ENCODE measurements at regions not wholly inside any gene's neighbourhood (a gene's known extent, or its start where the extent isn't known, plus 50 kb on each side); places are given as distances from the start of the nearest gene placed in this dataset.
"Not testable (repeated sequence)": the region's sequence is repeated elsewhere in the genome, so short reads cannot be mapped to it uniquely, and the experiment has no call there.

DNA sequence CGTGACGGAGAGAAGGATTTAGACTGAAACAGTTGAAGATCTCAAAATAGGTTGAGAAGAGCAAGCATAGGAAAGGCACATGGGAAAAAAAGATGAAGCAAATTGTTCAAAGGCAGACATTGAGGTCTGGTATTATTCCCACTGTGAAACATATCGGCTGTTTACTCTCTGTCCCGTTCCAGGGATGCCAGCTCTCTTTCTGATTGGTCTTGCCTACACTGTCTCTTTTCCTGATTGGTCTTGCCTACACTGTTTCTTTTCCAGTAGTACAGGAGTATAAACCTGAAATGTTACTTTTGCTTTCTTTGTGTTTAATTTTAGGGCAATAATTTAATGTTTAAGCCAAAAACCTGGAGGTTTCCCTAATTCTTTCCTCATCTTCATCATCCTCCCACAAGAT, 226.5 kb upstream of the MCHR2 start:
- DNase-seq: no peak

- DNase-seq: no peak
Observed at GRCh38 chr6:100217225-100218012, 223.4 kb upstream of the MCHR2 start.

DNA sequence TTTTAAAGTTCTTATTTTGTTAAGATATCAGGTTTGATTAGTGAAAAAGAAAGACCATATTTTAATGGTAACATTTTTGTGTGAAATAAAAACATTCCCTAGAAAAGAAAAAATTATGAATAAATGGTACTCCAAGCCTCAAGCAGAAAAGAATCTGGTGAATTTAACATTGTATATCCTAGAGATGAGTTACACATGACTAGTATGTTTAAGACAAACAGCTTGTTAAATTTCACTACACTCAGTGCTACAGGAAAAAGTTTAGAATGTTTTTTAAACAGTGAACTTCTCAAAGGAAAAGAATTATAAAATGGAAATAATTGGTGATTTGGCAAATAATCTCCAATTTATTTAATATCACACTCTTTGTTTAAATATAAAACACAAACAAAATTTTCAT, 222.7 kb upstream of the MCHR2 start:
- no peak for DNase-seq

GRCh38 chr6:100212131-100212530, 218.1 kb upstream of the MCHR2 start:
- DNase-seq: no peak

DNA sequence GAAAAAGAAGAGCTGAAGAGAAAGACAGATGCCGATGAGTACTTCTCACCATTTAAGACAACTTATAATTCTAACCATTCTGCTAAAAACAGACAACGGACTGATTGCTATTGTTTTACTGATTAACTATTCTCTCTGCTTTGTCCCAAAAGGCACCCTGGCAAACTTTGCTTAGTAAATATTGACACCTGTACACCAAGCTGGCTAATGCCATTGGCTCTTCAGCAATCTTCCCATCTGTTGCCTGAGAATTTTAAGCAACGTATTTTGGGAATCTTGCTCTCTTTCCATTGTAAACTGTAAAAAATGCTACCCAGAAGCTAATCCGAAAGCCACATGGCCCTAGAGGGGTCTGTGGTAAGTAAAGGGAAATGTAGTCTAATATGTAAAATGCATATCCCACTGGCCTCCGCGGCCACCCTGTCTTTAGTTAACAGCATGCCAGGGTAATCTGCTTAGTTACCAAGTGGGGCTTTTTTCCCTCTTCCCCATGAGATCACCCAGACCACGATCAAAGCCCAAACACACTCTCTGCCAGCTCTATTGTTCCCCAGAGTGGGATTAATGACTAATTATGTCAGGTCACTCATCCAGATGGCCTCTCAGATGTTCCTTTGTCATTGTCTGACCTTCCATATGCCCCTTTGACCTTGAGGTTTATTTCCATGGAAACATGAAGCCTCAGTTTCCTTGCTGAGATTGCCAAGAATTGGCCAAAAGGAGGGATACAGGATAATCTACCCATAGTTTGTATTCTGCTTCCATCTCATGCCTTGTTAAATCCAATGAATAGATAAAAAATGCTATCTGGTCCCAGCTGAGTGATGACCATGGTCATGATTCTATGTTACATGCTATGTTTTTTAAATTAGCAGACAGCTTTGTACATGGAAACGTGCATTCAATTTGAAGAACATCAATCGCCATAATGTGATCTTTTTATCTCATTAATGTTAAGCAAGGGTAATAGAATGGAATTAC, 216.4 kb upstream of the MCHR2 start:
- no peak for DNase-seq

DNA sequence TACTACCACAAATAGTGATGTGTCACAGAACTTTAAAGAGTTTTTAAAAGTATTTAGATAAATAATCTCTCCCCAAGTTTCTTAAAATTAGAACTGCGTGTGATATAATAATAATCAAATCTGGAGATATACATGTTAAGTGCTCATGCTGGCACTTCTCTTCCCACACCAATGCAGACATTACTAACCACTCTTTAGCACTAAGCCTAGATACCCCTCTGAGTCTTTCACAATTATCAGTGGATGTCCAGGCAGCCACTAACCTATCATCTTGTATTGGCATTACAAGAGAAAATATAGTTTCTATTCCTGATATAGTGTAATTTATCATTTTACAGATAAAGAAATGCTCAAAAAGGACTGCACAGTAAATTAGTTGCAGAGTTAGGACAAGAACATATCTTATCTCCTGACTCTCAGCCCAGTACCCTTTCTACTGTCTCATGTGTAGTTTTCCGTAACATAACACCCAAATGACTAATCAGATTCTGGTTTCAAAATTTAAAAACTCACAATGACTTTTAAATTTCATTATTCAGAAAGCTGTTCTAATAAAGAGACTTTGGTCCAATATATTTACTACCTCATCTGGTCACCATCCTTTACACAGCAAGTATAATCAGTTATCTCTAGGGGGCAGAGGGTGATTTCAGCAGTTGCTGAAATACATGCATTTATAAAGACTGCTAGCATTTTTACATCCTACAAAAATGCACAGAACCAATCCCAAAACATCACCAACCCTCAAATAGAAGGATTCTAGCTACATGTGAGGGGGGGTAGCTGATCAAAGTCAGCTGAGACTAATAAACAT, 215.5 kb upstream of the MCHR2 start:
- DNase-seq: no peak

DNA sequence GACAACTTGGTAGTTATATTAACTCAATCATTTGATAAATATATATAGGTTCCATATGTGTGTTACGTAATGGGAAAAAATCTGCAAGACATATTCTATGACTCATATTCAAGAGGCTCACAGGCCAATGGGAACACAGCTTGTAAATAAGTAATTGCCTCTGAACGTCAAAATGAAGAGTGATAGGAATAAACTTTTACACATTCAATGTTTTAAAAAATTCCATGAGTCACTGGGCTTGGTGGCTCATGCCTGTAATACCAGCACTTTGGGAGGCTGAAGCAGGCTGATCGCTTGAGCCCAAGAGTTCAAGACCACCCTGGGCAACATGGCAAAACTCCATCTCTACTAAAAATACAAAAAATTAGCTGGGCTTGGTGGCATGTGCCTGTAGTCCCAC, 209.4 kb upstream of the MCHR2 start:
- no peak for DNase-seq

- DNase-seq: no peak
Observed at GRCh38 chr6:100202417-100203194, 208.6 kb upstream of the MCHR2 start.

GRCh38 chr6:100196214-100196982, 202.4 kb upstream of the MCHR2 start:
- DNase-seq: not testable (repeated sequence)

DNA sequence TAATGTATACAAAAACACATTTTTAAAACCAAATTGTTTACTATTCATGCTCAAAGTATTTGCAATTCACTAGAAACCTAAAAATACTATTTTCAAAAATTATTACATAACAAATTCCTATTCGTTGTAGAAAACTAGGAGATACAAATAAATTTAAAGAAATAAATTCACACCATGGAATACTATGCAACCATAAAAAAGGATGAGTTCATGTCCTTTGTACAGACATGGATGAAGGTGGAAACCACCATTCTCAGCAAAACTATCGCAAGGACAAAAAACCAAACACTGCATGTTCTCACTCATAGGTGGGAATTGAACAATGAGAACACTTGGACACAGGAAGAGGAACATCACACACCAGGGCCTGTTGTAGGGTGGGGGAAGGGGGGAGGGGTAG, 201.2 kb upstream of the MCHR2 start:
- DNase-seq: not testable (repeated sequence)

GRCh38 chr6:100194535-100194934, 200.5 kb upstream of the MCHR2 start:
- no peak for DNase-seq

DNA sequence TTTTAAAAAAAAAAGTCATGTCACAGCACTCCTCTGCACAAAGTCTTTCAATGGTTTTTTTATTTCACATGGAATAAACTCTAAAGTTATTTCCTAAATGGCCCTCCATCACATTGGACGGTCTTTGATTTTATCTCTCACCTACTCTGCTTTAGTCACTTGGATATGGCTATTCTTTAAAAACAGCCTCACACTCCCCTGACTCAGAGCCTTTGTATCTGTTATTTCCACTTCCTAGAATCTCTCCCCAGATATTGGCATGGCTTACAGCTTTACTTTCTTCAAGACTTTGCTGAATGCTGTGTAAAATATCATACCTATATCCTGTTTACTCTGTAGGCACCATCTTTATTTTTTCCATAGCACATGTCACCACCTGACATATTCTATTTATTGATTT, 194.7 kb upstream of the MCHR2 start:
- DNase-seq: no peak

- DNase-seq: no peak
Observed at GRCh38 chr6:100186552-100186951, 192.5 kb upstream of the MCHR2 start.

DNA sequence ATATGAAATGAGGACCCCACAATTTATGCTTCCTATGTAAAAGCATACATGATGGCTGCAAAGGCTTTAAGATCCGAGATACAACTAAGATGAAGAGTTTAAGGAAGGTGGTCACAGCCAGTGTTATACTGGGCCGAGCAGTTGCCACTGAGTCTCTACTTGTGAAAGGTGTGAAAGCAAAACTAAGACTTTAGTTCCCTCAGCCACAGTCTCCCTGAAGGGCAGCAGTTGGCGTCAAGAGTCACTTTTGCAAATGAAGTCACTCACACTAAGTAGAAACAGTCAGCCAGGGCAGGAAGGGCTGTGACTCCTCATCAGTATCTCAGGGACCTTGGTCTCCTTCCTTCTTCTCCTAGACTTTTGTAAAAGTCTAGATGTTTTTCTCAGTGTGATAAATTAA, 191.6 kb upstream of the MCHR2 start:
- DNase-seq: no peak

DNA sequence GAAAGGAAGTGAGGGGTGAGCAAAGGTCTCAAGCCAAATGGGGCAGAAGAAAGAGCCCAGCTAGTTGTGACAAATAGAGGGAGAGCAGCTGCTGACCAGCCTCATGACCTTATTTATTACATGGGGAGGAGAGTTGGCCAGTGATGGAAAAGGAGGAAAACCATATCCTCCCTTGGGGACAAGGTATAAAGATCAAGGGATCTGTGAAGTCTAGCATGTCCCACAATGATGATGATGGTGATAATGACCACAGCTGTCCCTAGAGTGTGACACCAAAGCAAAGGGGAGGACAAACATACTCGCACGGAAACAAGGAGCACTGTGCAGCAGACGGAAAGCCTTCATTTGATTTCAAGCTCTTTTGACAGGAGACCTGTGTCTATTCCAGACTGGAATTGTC, 190.4 kb upstream of the MCHR2 start:
- no peak for DNase-seq

- no peak for DNase-seq
Observed at GRCh38 chr6:100182313-100182712, 188.3 kb upstream of the MCHR2 start.

DNA sequence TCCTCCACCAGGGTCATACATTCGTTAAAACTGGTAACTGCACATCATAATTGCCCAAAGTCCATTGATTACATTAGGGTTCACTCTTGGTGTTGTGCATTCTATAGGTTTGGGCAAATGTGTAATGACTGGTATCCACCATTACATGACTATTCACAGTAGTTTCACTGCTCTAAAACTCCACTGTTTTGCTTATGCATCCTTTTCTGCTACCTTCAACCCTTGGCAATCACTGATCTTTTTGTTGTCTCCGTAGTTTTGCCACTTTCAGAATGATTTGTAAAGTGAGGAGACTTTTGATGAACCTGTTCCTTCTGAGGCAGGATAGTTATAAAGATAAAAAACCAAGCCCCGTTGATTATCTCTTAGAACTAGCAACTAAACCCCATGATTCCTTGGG, 187.3 kb upstream of the MCHR2 start:
- DNase-seq: no peak

DNA sequence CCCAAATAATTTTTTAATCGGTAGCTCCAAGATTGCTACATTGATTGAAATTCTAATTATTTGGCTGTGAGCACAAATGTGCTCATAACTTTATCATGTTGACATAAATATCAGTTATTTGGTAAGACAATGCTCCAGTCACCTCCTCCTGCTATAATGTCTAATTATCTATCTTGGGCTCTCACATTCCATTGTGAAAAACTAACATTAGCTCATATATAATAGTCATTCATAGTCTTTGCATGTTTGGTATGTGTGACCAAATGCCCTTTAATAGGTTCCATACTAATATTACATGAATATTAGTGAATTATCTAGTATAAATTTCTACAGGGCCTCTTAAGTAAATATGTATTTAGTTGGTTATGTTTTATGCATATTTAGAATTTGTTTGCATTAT, 185.6 kb upstream of the MCHR2 start:
- no peak for DNase-seq

DNA sequence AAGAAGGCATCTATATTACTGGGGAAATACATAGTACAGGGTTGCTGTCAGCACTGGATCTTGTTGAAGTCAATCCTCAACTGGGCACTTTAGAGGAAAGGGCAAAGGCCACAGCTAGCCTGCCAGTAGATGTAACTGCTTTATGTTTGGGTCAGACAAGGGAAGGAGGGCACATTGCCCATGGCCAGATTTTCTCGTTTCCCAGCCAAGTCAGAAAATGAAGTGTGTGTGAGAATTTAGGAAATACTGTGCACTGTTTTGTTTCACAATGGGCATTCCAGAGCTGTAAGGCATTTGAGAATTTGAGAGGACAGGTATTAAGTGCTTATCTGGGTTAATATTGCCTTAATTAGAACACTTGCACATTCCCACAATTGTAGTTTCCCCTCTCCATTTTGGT, 183.9 kb upstream of the MCHR2 start:
- no peak for DNase-seq

DNA sequence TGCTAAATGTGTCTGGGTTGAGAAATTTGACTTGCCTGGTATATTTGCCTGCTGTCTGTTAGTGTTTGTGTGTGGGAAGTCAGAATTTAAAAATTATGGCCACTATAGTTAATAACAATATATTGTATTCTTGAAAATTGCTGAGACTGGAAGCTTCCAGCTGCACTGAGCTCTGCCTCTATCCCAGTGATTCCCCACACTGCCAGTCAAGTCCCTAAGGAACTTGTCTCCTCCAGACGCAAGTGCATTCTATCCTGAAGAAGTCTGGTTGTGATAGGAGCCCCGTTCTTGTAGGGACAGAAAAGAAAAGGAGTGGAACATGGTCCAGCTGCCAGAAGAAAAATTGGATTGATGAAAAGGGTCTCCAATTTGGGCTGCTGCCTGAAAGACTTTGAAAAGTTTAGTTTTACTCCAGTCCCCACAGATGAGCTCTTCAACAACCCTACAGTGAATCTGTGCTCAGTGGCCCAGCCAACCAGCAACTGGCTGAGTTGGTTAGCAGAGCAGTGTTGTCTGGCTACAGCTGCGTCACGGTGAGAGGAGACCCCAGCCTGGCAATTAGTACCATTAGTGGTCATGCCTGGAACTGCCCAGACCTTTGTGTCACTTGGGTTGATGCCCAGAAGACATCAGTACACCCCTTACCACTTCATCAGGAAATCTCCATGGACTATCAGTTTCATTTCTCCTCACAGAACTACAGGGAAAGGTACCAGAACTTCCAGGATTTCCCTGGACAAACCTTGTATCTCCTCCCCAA, 183.1 kb upstream of the MCHR2 start:
- DNase-seq: peak; percentile 5
